HEK293 (cell line): ENCODE measurements at regions not wholly inside any gene's neighbourhood (a gene's known extent, or its start where the extent isn't known, plus 50 kb on each side); places are given as distances from the start of the nearest gene placed in this dataset.

ENCODE experiments used
- CTCF ChIA-PET: fragments of 350-600 bp; formaldehyde crosslinking; extraction: SDS; loops from one replicate; lab custom pipeline; 2021; ENCODE audit warnings: antibody characterized with exemption; lab: Yijun Ruan, JAX
- POLR2A ChIA-PET: fragments of 300-600 bp; formaldehyde crosslinking; extraction: SDS; loops from one replicate; lab custom pipeline; 2020; ENCODE audit warnings: antibody characterized with exemption, inconsistent platforms; lab: Yijun Ruan, JAX
- H3K27ac ChIP-seq: fragments of 200-500 bp; sonication (Bioruptor generic); 2 replicates; pipeline ENCODE4 v1.5.1; 2014; ENCODE audit warnings: low read depth, low read length, control low read depth, inconsistent platforms; ENCODE audit errors: extremely low read depth
- H3K36me3 ChIP-seq, 2 experiments: fragments of 200-500 bp in 1 of 2; sonication (Bioruptor generic) in 1 of 2; 1 replicate in 1 of 2; 2 replicates in 1 of 2; pipeline ENCODE4 v1.5.1; 2014 to 2017; ENCODE audit warnings: inconsistent platforms in 2 of 2, low read length in 2 of 2; ENCODE audit not compliant: control insufficient read depth in 2 of 2, insufficient read depth in 1 of 2
- H3K4me1 ChIP-seq: fragments of 200-500 bp; sonication (Bioruptor generic); 2 replicates; pipeline ENCODE4 v1.5.1; 2014; ENCODE audit warnings: mild to moderate bottlenecking, low read length, inconsistent platforms; ENCODE audit not compliant: control insufficient read depth, insufficient read depth
- H3K4me3 ChIP-seq: 2 replicates; pipeline ENCODE4 v1.5.1; 2011; ENCODE audit warnings: low read depth, mild to moderate bottlenecking, control low read depth, low read length, moderate library complexity
- H3K9me3 ChIP-seq: fragments of 200-500 bp; sonication (Bioruptor generic); 2 replicates; pipeline ENCODE4 v1.5.1; 2014; ENCODE audit warnings: low read depth, low read length, inconsistent platforms; ENCODE audit not compliant: control insufficient read depth, insufficient read depth
- GLI2 ChIP-seq: fragments of 450-650 bp; formaldehyde crosslinking; IDR thresholded peaks from 2 replicates; pipeline ENCODE4; 2017; ENCODE audit warnings: missing biosample characterization, missing genetic modification characterization, low read depth, borderline replicate concordance
- KLF1 ChIP-seq: fragments of 450-650 bp; formaldehyde crosslinking; IDR thresholded peaks from 2 replicates; pipeline ENCODE4 v1.5.1; 2016; ENCODE audit warnings: missing biosample characterization, missing genetic modification characterization
- SETDB1 ChIP-seq: IDR thresholded peaks from one replicate; pipeline ENCODE4 v1.6.1; 2017; ENCODE audit warnings: mild to moderate bottlenecking, low read length, moderate library complexity, mixed read lengths; ENCODE audit not compliant: insufficient read length
- SP2 ChIP-seq: fragments of 450-650 bp; formaldehyde crosslinking; IDR thresholded peaks from 2 replicates; pipeline ENCODE4 v1.5.1; 2016; ENCODE audit warnings: missing biosample characterization, missing genetic modification characterization
- ZBTB8A ChIP-seq: fragments of 450-650 bp; formaldehyde crosslinking; IDR thresholded peaks from 2 replicates; pipeline ENCODE4 v1.5.1; 2016; ENCODE audit warnings: missing biosample characterization, missing genetic modification characterization
- ZIC2 ChIP-seq: fragments of 450-650 bp; formaldehyde crosslinking; IDR thresholded peaks from 2 replicates; pipeline ENCODE4 v1.5.1; 2016; ENCODE audit warnings: missing biosample characterization, missing genetic modification characterization
- ZNF202 ChIP-seq: fragments of 450-650 bp; formaldehyde crosslinking; IDR thresholded peaks from 2 replicates; pipeline ENCODE4 v1.5.1; 2016; ENCODE audit warnings: missing biosample characterization, missing genetic modification characterization, borderline replicate concordance
- ZNF501 ChIP-seq: fragments of 450-650 bp; formaldehyde crosslinking; IDR thresholded peaks from 2 replicates; pipeline ENCODE4 v1.5.1; 2016; ENCODE audit warnings: missing biosample characterization, missing genetic modification characterization
- ZNF596 ChIP-seq: fragments of 450-650 bp; IDR thresholded peaks from 2 replicates; pipeline ENCODE4 v1.5.0; 2018; ENCODE audit warnings: missing biosample characterization, mild to moderate bottlenecking, missing genetic modification characterization, moderate library complexity
- ZNF830 ChIP-seq: fragments of 450-650 bp; IDR thresholded peaks from 2 replicates; pipeline ENCODE4 v1.5.0; 2018; ENCODE audit warnings: missing biosample characterization, missing genetic modification characterization, low read depth, mild to moderate bottlenecking, moderate library complexity
- TF ChIP-seq, protein P1 (sequence below): fragments of 450-650 bp; formaldehyde crosslinking; IDR thresholded peaks from 2 replicates; pipeline ENCODE4 v1.5.1; 2016; ENCODE audit warnings: missing biosample characterization, missing genetic modification characterization, low read depth
- TF ChIP-seq, protein P2 (sequence below): fragments of 450-650 bp; formaldehyde crosslinking; IDR thresholded peaks from 2 replicates; pipeline ENCODE4 v1.5.1; 2016; ENCODE audit warnings: missing biosample characterization, missing genetic modification characterization
- TF ChIP-seq, protein P3 (sequence below): fragments of 450-650 bp; formaldehyde crosslinking; IDR thresholded peaks from 2 replicates; pipeline ENCODE4 v1.5.1; 2016; ENCODE audit warnings: missing biosample characterization, missing genetic modification characterization

DNA sequence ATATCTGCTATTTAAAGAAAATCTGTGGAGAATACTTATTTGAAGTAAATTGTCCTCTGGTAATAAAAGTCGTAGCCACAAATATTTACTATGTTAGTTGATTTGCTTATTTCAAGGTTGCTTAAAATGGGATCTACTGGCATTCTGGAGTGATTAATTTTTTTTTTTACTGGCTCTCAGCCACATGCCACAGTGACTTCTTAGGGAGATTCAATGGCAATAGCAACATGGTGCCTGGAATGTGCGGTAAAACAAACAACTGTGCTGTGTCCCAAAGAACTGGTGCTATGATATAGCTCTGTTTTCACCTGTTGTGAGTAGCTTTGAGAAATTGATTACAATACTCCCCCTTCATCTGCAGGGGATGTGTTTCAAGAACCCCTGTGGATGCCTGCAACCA is 324.3 kb downstream of the GPAT3 start:
- TF ChIP-seq, protein P1, sequence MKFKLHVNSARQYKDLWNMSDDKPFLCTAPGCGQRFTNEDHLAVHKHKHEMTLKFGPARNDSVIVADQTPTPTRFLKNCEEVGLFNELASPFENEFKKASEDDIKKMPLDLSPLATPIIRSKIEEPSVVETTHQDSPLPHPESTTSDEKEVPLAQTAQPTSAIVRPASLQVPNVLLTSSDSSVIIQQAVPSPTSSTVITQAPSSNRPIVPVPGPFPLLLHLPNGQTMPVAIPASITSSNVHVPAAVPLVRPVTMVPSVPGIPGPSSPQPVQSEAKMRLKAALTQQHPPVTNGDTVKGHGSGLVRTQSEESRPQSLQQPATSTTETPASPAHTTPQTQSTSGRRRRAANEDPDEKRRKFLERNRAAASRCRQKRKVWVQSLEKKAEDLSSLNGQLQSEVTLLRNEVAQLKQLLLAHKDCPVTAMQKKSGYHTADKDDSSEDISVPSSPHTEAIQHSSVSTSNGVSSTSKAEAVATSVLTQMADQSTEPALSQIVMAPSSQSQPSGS (tag by site-specific recombination): no peak
- no peak for TF ChIP-seq KLF1 (tag by site-specific recombination)
- TF ChIP-seq ZIC2 (tag by site-specific recombination): peak; percentile 71
- TF ChIP-seq ZNF501 (tag by site-specific recombination): no peak
- TF ChIP-seq SETDB1: no peak
- no peak for TF ChIP-seq ZNF830 (tag by site-specific recombination)
- Histone ChIP-seq H3K4me1 (no peaks in the 10 kb centered on the region), H3K36me3 (no peaks in the 10 kb centered on the region), H3K9me3 (no peaks in the 10 kb centered on the region), H3K4me3 (no peak overlapping the region), H3K27ac (no peak overlapping the region)
- POLR2A ChIA-PET: no interaction called here
- CTCF ChIA-PET: interaction anchor here (0.7 kb wide), 1 partner anchor 102 kb away, joined by 3 read pairs; no protein-coding TSS in a partner anchor

DNA sequence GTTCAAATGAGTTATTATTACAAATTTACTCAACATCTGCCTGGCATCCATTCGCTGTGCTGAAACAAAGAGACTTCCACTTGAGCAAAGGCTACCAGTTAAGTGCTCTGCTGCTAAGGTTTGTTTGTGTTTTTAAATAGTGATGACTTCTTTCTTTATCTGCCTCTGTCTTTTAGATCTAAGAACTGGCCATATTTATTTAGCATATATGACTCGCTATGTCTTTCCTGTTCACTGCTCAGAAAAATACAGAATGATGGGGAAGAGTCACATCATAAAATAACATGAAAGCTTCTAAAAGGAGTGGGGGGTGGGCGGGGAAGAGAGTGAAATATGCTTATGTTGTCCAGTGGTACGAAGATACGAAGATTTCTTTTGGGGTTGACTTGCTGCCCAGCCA is 322.2 kb downstream of the GPAT3 start:
- H3K36me3 ChIP-seq: no peaks in the 10 kb centered on the region
- POLR2A ChIA-PET: interaction anchor here (0.6 kb wide), 1 partner anchor 9 kb away, joined by 7 read pairs; no protein-coding TSS in a partner anchor
- H3K4me3 ChIP-seq: no peak overlapping the region
- no peaks in the 10 kb centered on the region for H3K9me3 ChIP-seq
- H3K4me1 ChIP-seq: no peaks in the 10 kb centered on the region
- CTCF ChIA-PET: no interaction called here
- TF ChIP-seq ZBTB8A (no peak), ZNF596 (no peak), ZNF202 (no peak), SP2 (tag by site-specific recombination) (no peak)
- TF ChIP-seq, protein P2, sequence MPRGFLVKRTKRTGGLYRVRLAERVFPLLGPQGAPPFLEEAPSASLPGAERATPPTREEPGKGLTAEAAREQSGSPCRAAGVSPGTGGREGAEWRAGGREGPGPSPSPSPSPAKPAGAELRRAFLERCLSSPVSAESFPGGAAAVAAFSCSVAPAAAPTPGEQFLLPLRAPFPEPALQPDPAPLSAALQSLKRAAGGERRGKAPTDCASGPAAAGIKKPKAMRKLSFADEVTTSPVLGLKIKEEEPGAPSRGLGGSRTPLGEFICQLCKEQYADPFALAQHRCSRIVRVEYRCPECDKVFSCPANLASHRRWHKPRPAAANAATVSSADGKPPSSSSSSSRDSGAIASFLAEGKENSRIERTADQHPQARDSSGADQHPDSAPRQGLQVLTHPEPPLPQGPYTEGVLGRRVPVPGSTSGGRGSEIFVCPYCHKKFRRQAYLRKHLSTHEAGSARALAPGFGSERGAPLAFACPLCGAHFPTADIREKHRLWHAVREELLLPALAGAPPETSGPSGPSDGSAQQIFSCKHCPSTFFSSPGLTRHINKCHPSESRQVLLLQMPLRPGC: no peak
- no peak overlapping the region for H3K27ac ChIP-seq

DNA sequence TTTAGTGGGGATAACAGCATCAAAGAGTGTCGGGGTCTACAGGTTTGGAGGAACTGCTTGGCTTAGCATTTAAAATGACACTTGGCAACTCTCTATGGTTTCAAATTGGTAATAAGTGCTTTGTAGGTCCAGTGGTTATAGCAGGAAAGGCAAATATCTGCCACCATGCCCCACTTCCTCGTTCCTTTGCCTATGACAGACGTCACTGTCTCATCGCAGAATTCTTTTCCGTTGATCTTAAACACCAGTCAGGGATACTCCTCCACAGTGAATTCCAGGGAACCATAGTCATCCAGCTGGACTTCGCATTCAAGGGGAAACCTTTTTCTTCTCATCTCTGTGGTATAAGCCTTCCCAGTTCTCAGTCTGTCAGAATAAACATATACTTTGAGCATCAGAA is 319.1 kb downstream of the GPAT3 start:
- no peaks in the 10 kb centered on the region for H3K4me1 ChIP-seq

More for the DNA sequence above, 319.1 kb downstream of the GPAT3 start:
- CTCF ChIA-PET: interaction anchor here (0.7 kb wide), 1 partner anchor 25 kb away, joined by 3 read pairs; no protein-coding TSS in a partner anchor
- H3K9me3 ChIP-seq: no peaks in the 10 kb centered on the region
- TF ChIP-seq, protein P3, sequence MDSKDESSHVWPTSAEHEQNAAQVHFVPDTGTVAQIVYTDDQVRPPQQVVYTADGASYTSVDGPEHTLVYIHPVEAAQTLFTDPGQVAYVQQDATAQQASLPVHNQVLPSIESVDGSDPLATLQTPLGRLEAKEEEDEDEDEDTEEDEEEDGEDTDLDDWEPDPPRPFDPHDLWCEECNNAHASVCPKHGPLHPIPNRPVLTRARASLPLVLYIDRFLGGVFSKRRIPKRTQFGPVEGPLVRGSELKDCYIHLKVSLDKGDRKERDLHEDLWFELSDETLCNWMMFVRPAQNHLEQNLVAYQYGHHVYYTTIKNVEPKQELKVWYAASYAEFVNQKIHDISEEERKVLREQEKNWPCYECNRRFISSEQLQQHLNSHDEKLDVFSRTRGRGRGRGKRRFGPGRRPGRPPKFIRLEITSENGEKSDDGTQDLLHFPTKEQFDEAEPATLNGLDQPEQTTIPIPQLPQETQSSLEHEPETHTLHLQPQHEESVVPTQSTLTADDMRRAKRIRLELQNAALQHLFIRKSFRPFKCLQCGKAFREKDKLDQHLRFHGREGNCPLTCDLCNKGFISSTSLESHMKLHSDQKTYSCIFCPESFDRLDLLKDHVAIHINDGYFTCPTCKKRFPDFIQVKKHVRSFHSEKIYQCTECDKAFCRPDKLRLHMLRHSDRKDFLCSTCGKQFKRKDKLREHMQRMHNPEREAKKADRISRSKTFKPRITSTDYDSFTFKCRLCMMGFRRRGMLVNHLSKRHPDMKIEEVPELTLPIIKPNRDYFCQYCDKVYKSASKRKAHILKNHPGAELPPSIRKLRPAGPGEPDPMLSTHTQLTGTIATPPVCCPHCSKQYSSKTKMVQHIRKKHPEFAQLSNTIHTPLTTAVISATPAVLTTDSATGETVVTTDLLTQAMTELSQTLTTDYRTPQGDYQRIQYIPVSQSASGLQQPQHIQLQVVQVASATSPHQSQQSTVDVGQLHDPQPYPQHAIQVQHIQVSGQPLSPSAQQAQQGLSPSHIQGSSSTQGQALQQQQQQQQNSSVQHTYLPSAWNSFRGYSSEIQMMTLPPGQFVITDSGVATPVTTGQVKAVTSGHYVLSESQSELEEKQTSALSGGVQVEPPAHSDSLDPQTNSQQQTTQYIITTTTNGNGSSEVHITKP (tag by site-specific recombination): no peak
- TF ChIP-seq GLI2 (tag by site-specific recombination): no peak
- TF ChIP-seq, all 188 proteins: peak for 0
- H3K4me3 ChIP-seq: no peak overlapping the region
- no peaks in the 10 kb centered on the region for H3K36me3 ChIP-seq
- H3K27ac ChIP-seq: no peak overlapping the region
- POLR2A ChIA-PET: no interaction called here
